ENCODE measurements at regions not wholly inside any gene's neighbourhood (a gene's known extent, or its start where the extent isn't known, plus 50 kb on each side); places are given as distances from the start of the nearest gene placed in this dataset.

GRCh38 chr18:22048221-22048620 is 121.2 kb upstream of the GATA6 start:
- intact Hi-C loops (cut with DNase I) = no loop called here
- ATAC-seq = no peak

GRCh38 chr18:22048932-22049615 is 120.3 kb upstream of the GATA6 start:
- 76 to 90% (median 86%) methylated on average over 3 of the region's 3 CpGs for WGBS, 4 donors
- Histone ChIP-seq H3K4me3 (no peak overlapping the region), H3K36me3 (no peaks in the 10 kb centered on the region), H3K9me3 (peaks cover 0 to 6% (median 0%) of the 10 kb centered on the region in 12 donors), H3K27ac (no peak overlapping the region), H3K27me3 (no peaks in the 10 kb centered on the region), H3K4me1 (no peaks in the 10 kb centered on the region)
- intact Hi-C loops (cut with DNase I) = no loop called here
- ATAC-seq (no peak), DNase-seq (no peak)
- TF ChIP-seq POLR2A (IDR thresholded peaks at IDR 0.05) = no peak
- no peak for TF ChIP-seq CTCF (IDR thresholded peaks at IDR 0.05)

More at GRCh38 chr18:22048221-22048620, 121.2 kb upstream of the GATA6 start:
- H3K9me3 ChIP-seq = no peaks in the 10 kb centered on the region
- H3K4me3 ChIP-seq = no peak overlapping the region
- no peak for DNase-seq
- no peaks in the 10 kb centered on the region for H3K36me3 ChIP-seq
- 92 to 97% (median 94%) methylated on average over 5 of the region's 5 CpGs for WGBS, 4 donors
- H3K27me3 ChIP-seq = peaks cover 0 to 2% (median 0%) of the 10 kb centered on the region in 9 donors
- no peak overlapping the region for H3K27ac ChIP-seq
- no peaks in the 10 kb centered on the region for H3K4me1 ChIP-seq
- TF ChIP-seq POLR2A (IDR thresholded peaks at IDR 0.05) (no peak), CTCF (IDR thresholded peaks at IDR 0.05) (no peak)

GRCh38 chr18:22052405-22053105 is 116.8 kb upstream of the GATA6 start:
- ATAC-seq (no peak), DNase-seq (no peak)
- Histone ChIP-seq H3K27ac (no peak overlapping the region), H3K4me1 (no peaks in the 10 kb centered on the region), H3K36me3 (no peaks in the 10 kb centered on the region), H3K4me3 (no peak overlapping the region), H3K9me3 (peaks cover 0 to 9% (median 0%) of the 10 kb centered on the region in 12 donors), H3K27me3 (no peaks in the 10 kb centered on the region)
- intact Hi-C loops (cut with DNase I) = loop anchor here in 1 of 10 donors (10.0 kb wide), 1 partner anchor 92 kb away; no protein-coding TSS in a partner anchor
- WGBS, 4 donors = 69 to 88% (median 83%) methylated on average over 12 of the region's 12 CpGs
- TF ChIP-seq POLR2A (IDR thresholded peaks at IDR 0.05) = no peak
- TF ChIP-seq CTCF (IDR thresholded peaks at IDR 0.05) = no peak

GRCh38 chr18:22055466-22056238 is 113.7 kb upstream of the GATA6 start:
- Histone ChIP-seq H3K4me3 (no peak overlapping the region), H3K27ac (no peak overlapping the region), H3K9me3 (peaks cover 0 to 9% (median 0%) of the 10 kb centered on the region in 12 donors), H3K27me3 (no peaks in the 10 kb centered on the region), H3K4me1 (no peaks in the 10 kb centered on the region), H3K36me3 (no peaks in the 10 kb centered on the region)
- 80 to 93% (median 91%) methylated on average over 3 of the region's 3 CpGs for WGBS, 4 donors
- TF ChIP-seq POLR2A (IDR thresholded peaks at IDR 0.05) = no peak
- no peak for TF ChIP-seq CTCF (IDR thresholded peaks at IDR 0.05)
- no peak for ATAC-seq
- intact Hi-C loops (cut with DNase I) = loop anchor here in 1 of 10 donors (10.0 kb wide), 1 partner anchor 89 kb away; no protein-coding TSS in a partner anchor
- DNase-seq = no peak
